ENCODE measurements at regions not wholly inside any gene's neighbourhood (a gene's known extent, or its start where the extent isn't known, plus 50 kb on each side); places are given as distances from the start of the nearest gene placed in this dataset.

- no peak overlapping the region for H3K4me3 ChIP-seq
- intact Hi-C loops (cut with DNase I) = no loop called here
- no peak overlapping the region for H3K27ac ChIP-seq
- H3K36me3 ChIP-seq = no peaks in the 10 kb centered on the region
- no peaks in the 10 kb centered on the region for H3K4me1 ChIP-seq (replicated peaks)
- TF ChIP-seq POLR2AphosphoS5 (IDR thresholded peaks at IDR 0.05) = no peak
- no peak for TF ChIP-seq POLR2A (IDR thresholded peaks at IDR 0.05)
- no peak for TF ChIP-seq CTCF (IDR thresholded peaks at IDR 0.05)
- DNase-seq (ENCODE audit: low spot score) = no peak
- no peaks in the 10 kb centered on the region for H3K9me3 ChIP-seq
- no peaks in the 10 kb centered on the region for H3K27me3 ChIP-seq (replicated peaks; ENCODE audit: insufficient read depth)
- 74% methylated on average over 3 of the region's 3 CpGs for WGBS
Measured at GRCh38 chr9:105854783-105855724, 160.7 kb downstream of the TMEM38B start.

GRCh38 chr9:105855987-105856386 is 161.6 kb downstream of the TMEM38B start:
- Histone ChIP-seq H3K9me3 (no peaks in the 10 kb centered on the region), H3K4me3 (no peak overlapping the region), H3K27me3 (replicated peaks; ENCODE audit: insufficient read depth) (no peaks in the 10 kb centered on the region), H3K27ac (no peak overlapping the region), H3K36me3 (no peaks in the 10 kb centered on the region), H3K4me1 (replicated peaks) (no peaks in the 10 kb centered on the region)
- no peak for DNase-seq (ENCODE audit: low spot score)
- WGBS = 80% methylated on average over 3 of the region's 3 CpGs
- TF ChIP-seq POLR2AphosphoS5 (IDR thresholded peaks at IDR 0.05) (no peak), CTCF (IDR thresholded peaks at IDR 0.05) (no peak), POLR2A (IDR thresholded peaks at IDR 0.05) (no peak)
- intact Hi-C loops (cut with DNase I) = no loop called here

GRCh38 chr9:105858006-105858690 is 163.8 kb downstream of the TMEM38B start:
- WGBS = 84% methylated on average over 1 of the region's 1 CpG
- intact Hi-C loops (cut with DNase I) = no loop called here

GRCh38 chr9:105858877-105859276 is 164.5 kb downstream of the TMEM38B start:
- no peak overlapping the region for H3K4me3 ChIP-seq

More at GRCh38 chr9:105858006-105858690, 163.8 kb downstream of the TMEM38B start:
- Histone ChIP-seq H3K9me3 (no peaks in the 10 kb centered on the region), H3K36me3 (no peaks in the 10 kb centered on the region), H3K27ac (no peak overlapping the region), H3K27me3 (replicated peaks; ENCODE audit: insufficient read depth) (no peaks in the 10 kb centered on the region), H3K4me3 (no peak overlapping the region), H3K4me1 (replicated peaks) (no peaks in the 10 kb centered on the region)
- no peak for DNase-seq (ENCODE audit: low spot score)
- TF ChIP-seq POLR2A (IDR thresholded peaks at IDR 0.05) = no peak

GRCh38 chr9:105859428-105860091 is 165.2 kb downstream of the TMEM38B start:
- Histone ChIP-seq H3K27ac (no peak overlapping the region), H3K4me1 (replicated peaks) (no peaks in the 10 kb centered on the region), H3K36me3 (no peaks in the 10 kb centered on the region), H3K27me3 (replicated peaks; ENCODE audit: insufficient read depth) (no peaks in the 10 kb centered on the region), H3K9me3 (no peaks in the 10 kb centered on the region), H3K4me3 (no peak overlapping the region)
- intact Hi-C loops (cut with DNase I) = no loop called here
- no peak for DNase-seq (ENCODE audit: low spot score)
- TF ChIP-seq POLR2AphosphoS5 (IDR thresholded peaks at IDR 0.05) = no peak
- TF ChIP-seq POLR2A (IDR thresholded peaks at IDR 0.05) = no peak
- TF ChIP-seq CTCF (IDR thresholded peaks at IDR 0.05) = no peak

More at GRCh38 chr9:105858877-105859276, 164.5 kb downstream of the TMEM38B start:
- TF ChIP-seq POLR2A (IDR thresholded peaks at IDR 0.05) (no peak), POLR2AphosphoS5 (IDR thresholded peaks at IDR 0.05) (no peak)
- intact Hi-C loops (cut with DNase I) = no loop called here
- H3K27me3 ChIP-seq (replicated peaks; ENCODE audit: insufficient read depth) = no peaks in the 10 kb centered on the region
- no peak for DNase-seq (ENCODE audit: low spot score)
- H3K36me3 ChIP-seq = no peaks in the 10 kb centered on the region
- H3K27ac ChIP-seq = no peak overlapping the region
- no peaks in the 10 kb centered on the region for H3K9me3 ChIP-seq
- H3K4me1 ChIP-seq (replicated peaks) = no peaks in the 10 kb centered on the region
